Mesenchymal stem cell (in vitro differentiated cells and primary cell): ENCODE measurements at regions not wholly inside any gene's neighbourhood (a gene's known extent, or its start where the extent isn't known, plus 50 kb on each side); places are given as distances from the start of the nearest gene placed in this dataset.

ENCODE experiments used
- DNase-seq: peaks from one replicate; pipeline ENCODE4 v3.0.0-alpha.2; 2013
- H2AFZ ChIP-seq: one replicate; pipeline ENCODE4 v1.6.1; 2013; ENCODE audit warnings: low read depth, mild to moderate bottlenecking, control low read depth, inconsistent platforms, low read length, moderate library complexity
- H2AK5ac ChIP-seq: 2 replicates; pipeline ENCODE4 v1.6.1; 2013; ENCODE audit warnings: low read length, moderate library complexity, mild to moderate bottlenecking, inconsistent platforms; ENCODE audit not compliant: severe bottlenecking
- H2BK120ac ChIP-seq: one replicate; pipeline ENCODE4 v1.6.1; 2013; ENCODE audit warnings: low read depth, mild to moderate bottlenecking, inconsistent platforms, low read length, moderate library complexity
- H2BK12ac ChIP-seq, 2 experiments: one replicate each; pipeline ENCODE4 v1.6.1; 2013; ENCODE audit warnings: inconsistent platforms in 2 of 2, low read length in 2 of 2, mild to moderate bottlenecking in 2 of 2, moderate library complexity in 2 of 2, control low read depth in 1 of 2
- H2BK15ac ChIP-seq: one replicate; pipeline ENCODE4 v1.6.1; 2013; ENCODE audit warnings: mild to moderate bottlenecking, low read depth, inconsistent platforms; ENCODE audit not compliant: poor library complexity, severe bottlenecking
- H2BK5ac ChIP-seq: 2 replicates; pipeline ENCODE4 v1.6.1; 2013; ENCODE audit warnings: low read depth, mild to moderate bottlenecking, low read length, control low read depth, inconsistent platforms; ENCODE audit not compliant: poor library complexity, severe bottlenecking
- H3K14ac ChIP-seq, 2 experiments: one replicate each; pipeline ENCODE4 v1.6.1; 2013; ENCODE audit warnings: inconsistent platforms in 2 of 2, low read length in 2 of 2, control low read depth in 1 of 2, mild to moderate bottlenecking in 1 of 2, moderate library complexity in 1 of 2
- H3K18ac ChIP-seq, 2 experiments: one replicate each; pipeline ENCODE4 v1.6.1; 2013; ENCODE audit warnings: inconsistent platforms in 2 of 2, low read length in 2 of 2, control low read depth in 1 of 2, low read depth in 1 of 2, mild to moderate bottlenecking in 1 of 2
- H3K23ac ChIP-seq, 2 experiments: one replicate each; pipeline ENCODE4 v1.6.1; 2013; ENCODE audit warnings: inconsistent platforms in 2 of 2, low read length in 2 of 2, mild to moderate bottlenecking in 2 of 2, moderate library complexity in 2 of 2, control low read depth in 1 of 2
- H3K27ac ChIP-seq: 2 replicates; pipeline ENCODE4 v1.5.1; 2013; ENCODE audit warnings: mild to moderate bottlenecking, moderate library complexity, low read length, control low read depth, inconsistent platforms; ENCODE audit not compliant: poor library complexity, severe bottlenecking
- H3K27me3 ChIP-seq, 2 experiments: 2 replicates each; pipeline versions ENCODE4 v1.6.1 to v1.7.0; 2013; ENCODE audit warnings: low read length in 2 of 2, mild to moderate bottlenecking in 2 of 2, moderate library complexity in 2 of 2, control low read depth in 1 of 2, inconsistent platforms in 1 of 2; ENCODE audit not compliant: control insufficient read depth in 1 of 2, insufficient read depth in 1 of 2
- H3K36me3 ChIP-seq, 2 experiments: 2 replicates each; pipeline versions ENCODE4 v1.6.1 to v1.7.0; 2013; ENCODE audit warnings: low read length in 2 of 2, control low read depth in 1 of 2, inconsistent platforms in 1 of 2, low read depth in 1 of 2, mild to moderate bottlenecking in 1 of 2; ENCODE audit not compliant: insufficient read depth in 2 of 2, control insufficient read depth in 1 of 2
- H3K4ac ChIP-seq, 2 experiments: one replicate each; pipeline ENCODE4 v1.6.1; 2013; ENCODE audit warnings: inconsistent platforms in 2 of 2, low read length in 2 of 2, mild to moderate bottlenecking in 2 of 2, moderate library complexity in 2 of 2, control low read depth in 1 of 2, low read depth in 1 of 2
- H3K4me1 ChIP-seq: 2 replicates; pipeline ENCODE4 v1.6.1; 2013; ENCODE audit warnings: low read depth, low read length, control low read depth; ENCODE audit not compliant: control insufficient read depth, insufficient read depth
- H3K4me2 ChIP-seq: 2 replicates; pipeline ENCODE4 v1.6.1; 2013; ENCODE audit warnings: low read length, mild to moderate bottlenecking, inconsistent platforms; ENCODE audit not compliant: poor library complexity, severe bottlenecking
- H3K4me3 ChIP-seq, 2 experiments: 2 replicates each; pipeline versions ENCODE4 v1.5.1 to v1.7.0; 2013; ENCODE audit warnings: low read length in 2 of 2, mild to moderate bottlenecking in 2 of 2, control low read depth in 1 of 2, low read depth in 1 of 2; ENCODE audit not compliant: insufficient read depth in 1 of 2
- H3K79me1 ChIP-seq: replicated peaks from 2 replicates; pipeline ENCODE4 v1.6.1; 2013; ENCODE audit warnings: mild to moderate bottlenecking, control low read depth, low read length, inconsistent platforms; ENCODE audit not compliant: poor library complexity, severe bottlenecking
- H3K9ac ChIP-seq: 2 replicates; pipeline ENCODE4 v1.7.0; 2013; ENCODE audit warnings: mild to moderate bottlenecking, low read length, moderate library complexity
- H3K9me3 ChIP-seq: 2 replicates; pipeline ENCODE4 v1.7.0; 2013; ENCODE audit warnings: mild to moderate bottlenecking, low read length; ENCODE audit not compliant: control insufficient read depth
- H4K8ac ChIP-seq: one replicate; pipeline ENCODE4 v1.6.1; 2013; ENCODE audit warnings: inconsistent platforms, mild to moderate bottlenecking, low read length, moderate library complexity
- H4K91ac ChIP-seq: one replicate; pipeline ENCODE4 v1.6.1; 2013; ENCODE audit warnings: mild to moderate bottlenecking, low read length, inconsistent platforms
- WGBS: methylation state at CpG from one replicate; pipeline ENCODE4 v1.1.7; 2013; ENCODE audit warnings: mixed read lengths; 5-methylcytosine and 5-hydroxymethylcytosine counted together

DNA sequence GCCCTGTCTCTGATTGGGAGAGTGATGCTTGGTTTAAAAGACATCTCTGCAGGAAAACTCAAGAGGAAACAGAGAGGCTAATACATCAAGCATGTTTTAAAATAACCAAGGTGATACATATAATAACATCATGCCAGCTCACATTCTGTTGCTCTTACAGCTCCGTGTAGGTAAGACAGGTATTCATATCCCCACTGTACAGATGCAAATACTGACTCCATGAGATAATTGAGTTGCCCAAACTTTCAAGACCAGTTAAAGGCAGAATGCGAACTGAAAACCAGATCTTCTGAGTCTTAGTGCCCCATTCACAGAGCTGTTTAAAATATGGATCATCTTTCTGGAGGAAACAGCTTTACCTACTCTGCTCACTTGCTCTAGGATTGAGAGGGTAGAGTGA, 214.0 kb downstream of the PIK3R1 start:
- no peak overlapping the region for H3K27ac ChIP-seq
- H3K4ac ChIP-seq, result no peak overlapping the region
- H3K9ac ChIP-seq, result no peak overlapping the region
- 99% methylated on average over 2 of the region's 2 CpGs for WGBS
- H2BK12ac ChIP-seq, result no peak overlapping the region
- H3K79me1 ChIP-seq, result no peaks in the 10 kb centered on the region
- H4K91ac ChIP-seq, result no peak overlapping the region
- no peak overlapping the region for H3K23ac ChIP-seq
- no peak overlapping the region for H4K8ac ChIP-seq
- H3K9me3 ChIP-seq, result no peaks in the 10 kb centered on the region
- no peak overlapping the region for H2AK5ac ChIP-seq
- H3K36me3 ChIP-seq, result no peaks in the 10 kb centered on the region
- H2BK15ac ChIP-seq, result no peak overlapping the region
- H2BK5ac ChIP-seq, result no peak overlapping the region
- H2AFZ ChIP-seq, result no peak overlapping the region
- H3K4me2 ChIP-seq, result no peak overlapping the region
- DNase-seq, result no peak
- H3K4me1 ChIP-seq, result peaks cover 8% of the 10 kb centered on the region
- no peaks in the 10 kb centered on the region for H3K27me3 ChIP-seq
- H3K14ac ChIP-seq, result no peak overlapping the region
- no peak overlapping the region for H3K4me3 ChIP-seq
- H2BK120ac ChIP-seq, result no peak overlapping the region
- no peak overlapping the region for H3K18ac ChIP-seq

DNA sequence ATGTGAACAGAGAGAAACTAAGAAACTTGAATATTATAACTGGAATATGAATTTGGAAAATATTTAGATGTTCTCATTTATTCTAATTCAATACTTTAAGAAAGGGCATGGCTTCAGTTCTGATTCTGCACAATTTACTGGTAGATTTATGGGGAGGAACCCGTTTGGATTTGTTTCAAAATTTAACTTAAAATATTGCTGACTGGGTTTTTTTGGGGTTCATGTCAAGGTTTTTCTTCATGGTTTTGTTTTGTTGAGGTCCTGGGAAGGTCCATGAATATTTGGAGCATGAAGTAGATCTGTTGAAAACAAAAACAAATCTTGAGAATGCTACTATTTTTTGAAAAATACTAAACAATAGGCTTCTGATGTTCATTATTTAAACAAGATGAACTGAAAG, 214.7 kb downstream of the PIK3R1 start:
- no peak overlapping the region for H3K9ac ChIP-seq
- H4K8ac ChIP-seq, result no peak overlapping the region
- 95% methylated on average over 1 of the region's 1 CpG for WGBS

DNA sequence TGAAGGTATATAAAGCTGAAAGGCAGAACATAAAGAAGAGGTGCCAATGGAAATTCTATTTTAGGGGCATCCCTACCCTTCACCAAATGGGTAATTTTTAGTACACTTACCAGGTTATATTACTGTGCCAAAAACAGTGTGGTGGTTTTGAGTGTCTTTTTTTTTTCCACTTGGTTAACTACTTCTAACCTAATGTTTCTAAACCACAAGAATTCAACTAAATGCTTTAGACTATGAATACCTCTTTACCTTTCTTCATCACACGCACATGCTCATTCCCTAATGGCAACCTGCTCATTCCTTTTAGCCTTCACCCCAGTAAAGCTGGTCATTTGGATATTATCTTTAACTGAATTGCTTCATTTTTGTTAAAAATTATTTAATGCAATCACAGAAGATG, 215.6 kb downstream of the PIK3R1 start:
- Histone ChIP-seq H3K9me3 (no peaks in the 10 kb centered on the region), H2AFZ (no peak overlapping the region), H3K23ac (no peak overlapping the region), H3K4me1 (peaks cover 9% of the 10 kb centered on the region), H3K27me3 (no peaks in the 10 kb centered on the region), H2BK12ac (no peak overlapping the region), H4K8ac (no peak overlapping the region), H4K91ac (no peak overlapping the region), H3K4ac (no peak overlapping the region), H2BK120ac (no peak overlapping the region), H3K27ac (no peak overlapping the region), H3K4me3 (no peak overlapping the region), H3K36me3 (no peaks in the 10 kb centered on the region), H3K4me2 (no peak overlapping the region), H3K9ac (no peak overlapping the region), H2BK15ac (no peak overlapping the region), H3K18ac (no peak overlapping the region), H3K14ac (no peak overlapping the region), H2AK5ac (no peak overlapping the region), H2BK5ac (no peak overlapping the region), H3K79me1 (no peaks in the 10 kb centered on the region)
- WGBS, result 78% methylated on average over 1 of the region's 1 CpG
- DNase-seq, result no peak

More for the DNA sequence above, 214.7 kb downstream of the PIK3R1 start:
- Histone ChIP-seq H2BK120ac (no peak overlapping the region), H2AFZ (no peak overlapping the region), H2BK12ac (no peak overlapping the region), H3K14ac (no peak overlapping the region), H4K91ac (no peak overlapping the region), H3K4me3 (no peak overlapping the region), H3K79me1 (no peaks in the 10 kb centered on the region), H3K36me3 (no peaks in the 10 kb centered on the region), H2BK5ac (no peak overlapping the region), H3K23ac (no peak overlapping the region), H2AK5ac (no peak overlapping the region), H3K9me3 (no peaks in the 10 kb centered on the region), H3K4me1 (peaks cover 9% of the 10 kb centered on the region), H3K4me2 (no peak overlapping the region), H3K27ac (no peak overlapping the region), H2BK15ac (no peak overlapping the region), H3K18ac (no peak overlapping the region), H3K27me3 (no peaks in the 10 kb centered on the region), H3K4ac (no peak overlapping the region)
- DNase-seq, result no peak

DNA sequence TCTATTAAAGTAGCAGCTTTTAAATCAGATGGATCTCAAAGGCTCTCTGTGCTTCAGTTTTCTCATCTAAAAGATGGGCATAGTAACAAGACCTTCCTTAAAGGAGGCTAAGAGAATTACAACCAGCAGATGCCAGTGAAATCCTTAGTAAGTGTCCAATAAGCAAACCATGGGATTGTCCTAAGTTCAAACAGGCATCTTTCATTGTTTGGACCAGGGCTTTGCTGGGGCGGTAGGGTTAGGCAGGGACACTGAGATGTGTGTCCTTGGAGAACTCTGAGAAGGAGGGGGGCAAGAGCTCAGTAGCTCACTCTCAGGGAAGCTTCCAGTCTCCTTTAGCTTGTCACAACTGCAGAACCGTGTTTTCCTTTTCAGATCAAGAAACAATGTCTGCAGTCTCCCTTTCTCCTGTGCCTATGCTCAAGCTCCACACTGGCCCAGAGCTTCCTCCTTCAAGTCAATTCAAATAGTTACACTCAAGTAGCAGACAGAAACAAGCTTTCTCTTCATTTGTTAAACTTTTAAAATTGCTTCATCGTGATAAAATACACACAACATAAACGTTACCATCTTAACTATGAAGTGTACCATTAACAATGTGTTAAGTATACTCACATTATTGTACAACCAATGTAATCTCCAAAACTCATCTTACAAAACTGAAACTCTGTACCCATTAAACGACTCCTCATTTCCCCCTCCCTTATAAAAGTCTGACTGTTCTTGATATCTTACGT, 216.2 kb downstream of the PIK3R1 start:
- no peak overlapping the region for H2BK15ac ChIP-seq
- H2AK5ac ChIP-seq, result peak overlapping the region; percentile 83
- H3K79me1 ChIP-seq, result no peaks in the 10 kb centered on the region
- H2AFZ ChIP-seq, result peak overlapping the region; percentile 29
- H3K4me1 ChIP-seq, result peaks cover 9% of the 10 kb centered on the region
- no peak for DNase-seq
- H3K18ac ChIP-seq, result peak overlapping the region in 1 of 2 experiments; percentile 46
- peak overlapping the region in 1 of 2 experiments; percentile 85 for H2BK12ac ChIP-seq
- peak overlapping the region in 1 of 2 experiments; percentile 74 for H3K23ac ChIP-seq
- no peak overlapping the region for H3K4me3 ChIP-seq
- no peak overlapping the region for H3K27ac ChIP-seq
- no peak overlapping the region for H3K14ac ChIP-seq
- no peak overlapping the region for H2BK5ac ChIP-seq
- WGBS, result 80% methylated on average over 5 of the region's 6 CpGs
- no peaks in the 10 kb centered on the region for H3K36me3 ChIP-seq
- peak overlapping the region in 1 of 2 experiments; percentile 49 for H3K4ac ChIP-seq
- H3K9me3 ChIP-seq, result no peaks in the 10 kb centered on the region
- H4K8ac ChIP-seq, result no peak overlapping the region
- H2BK120ac ChIP-seq, result no peak overlapping the region
- H3K9ac ChIP-seq, result no peak overlapping the region
- H3K27me3 ChIP-seq, result no peaks in the 10 kb centered on the region
- no peak overlapping the region for H4K91ac ChIP-seq
- H3K4me2 ChIP-seq, result no peak overlapping the region
